Omental fat pad (tissue), 3 donors: ENCODE measurements at regions not wholly inside any gene's neighbourhood (a gene's known extent, or its start where the extent isn't known, plus 50 kb on each side); places are given as distances from the start of the nearest gene placed in this dataset.
A peak's percentile ranks its signal among the peaks of the same experiment; 100 is the strongest.

Source experiments
- ATAC-seq: fragments of 150-250 bp; one replicate; pipeline ENCODE4 v1.9.1; 2016; ENCODE audit warnings: mild to moderate bottlenecking, moderate library complexity; ENCODE audit not compliant: low FRiP score
- DNase-seq: peaks from one replicate; pipeline ENCODE4 v3.0.0-alpha.2; 2019; ENCODE audit warnings: low spot score
- TF ChIP-seq, protein P1 (sequence below), 3 donors: fragments of 450-650 bp; IDR thresholded peaks; one replicate each; pipeline ENCODE4 v1.5.1; 2016 to 2017; ENCODE audit warnings: antibody characterized with exemption in 3 of 3, mild to moderate bottlenecking in 3 of 3, moderate library complexity in 2 of 3

DNA sequence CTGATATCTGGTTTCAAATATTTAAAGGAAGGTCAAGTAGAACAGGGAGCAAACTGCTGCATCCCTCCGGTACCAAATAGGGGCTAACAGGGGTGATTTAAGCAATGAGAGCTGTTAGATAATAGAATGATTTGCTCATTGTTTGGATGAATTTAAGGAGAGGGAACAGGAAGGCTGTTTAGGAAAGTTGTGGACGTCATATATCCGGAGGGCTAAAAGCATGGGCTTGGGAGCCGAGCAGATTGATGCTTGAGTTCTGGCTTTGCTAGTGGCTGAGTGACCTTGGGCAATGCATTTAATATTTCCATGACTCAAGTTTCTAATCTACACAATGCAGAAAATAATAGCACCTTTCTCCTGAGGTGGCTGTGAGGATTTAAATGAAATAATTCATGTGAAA, 85.4 kb upstream of the RPS23 start:
- TF ChIP-seq, protein P1, sequence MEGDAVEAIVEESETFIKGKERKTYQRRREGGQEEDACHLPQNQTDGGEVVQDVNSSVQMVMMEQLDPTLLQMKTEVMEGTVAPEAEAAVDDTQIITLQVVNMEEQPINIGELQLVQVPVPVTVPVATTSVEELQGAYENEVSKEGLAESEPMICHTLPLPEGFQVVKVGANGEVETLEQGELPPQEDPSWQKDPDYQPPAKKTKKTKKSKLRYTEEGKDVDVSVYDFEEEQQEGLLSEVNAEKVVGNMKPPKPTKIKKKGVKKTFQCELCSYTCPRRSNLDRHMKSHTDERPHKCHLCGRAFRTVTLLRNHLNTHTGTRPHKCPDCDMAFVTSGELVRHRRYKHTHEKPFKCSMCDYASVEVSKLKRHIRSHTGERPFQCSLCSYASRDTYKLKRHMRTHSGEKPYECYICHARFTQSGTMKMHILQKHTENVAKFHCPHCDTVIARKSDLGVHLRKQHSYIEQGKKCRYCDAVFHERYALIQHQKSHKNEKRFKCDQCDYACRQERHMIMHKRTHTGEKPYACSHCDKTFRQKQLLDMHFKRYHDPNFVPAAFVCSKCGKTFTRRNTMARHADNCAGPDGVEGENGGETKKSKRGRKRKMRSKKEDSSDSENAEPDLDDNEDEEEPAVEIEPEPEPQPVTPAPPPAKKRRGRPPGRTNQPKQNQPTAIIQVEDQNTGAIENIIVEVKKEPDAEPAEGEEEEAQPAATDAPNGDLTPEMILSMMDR (IDR thresholded peaks at IDR 0.05) = no peak
- ATAC-seq (no peak), DNase-seq (no peak)

DNA sequence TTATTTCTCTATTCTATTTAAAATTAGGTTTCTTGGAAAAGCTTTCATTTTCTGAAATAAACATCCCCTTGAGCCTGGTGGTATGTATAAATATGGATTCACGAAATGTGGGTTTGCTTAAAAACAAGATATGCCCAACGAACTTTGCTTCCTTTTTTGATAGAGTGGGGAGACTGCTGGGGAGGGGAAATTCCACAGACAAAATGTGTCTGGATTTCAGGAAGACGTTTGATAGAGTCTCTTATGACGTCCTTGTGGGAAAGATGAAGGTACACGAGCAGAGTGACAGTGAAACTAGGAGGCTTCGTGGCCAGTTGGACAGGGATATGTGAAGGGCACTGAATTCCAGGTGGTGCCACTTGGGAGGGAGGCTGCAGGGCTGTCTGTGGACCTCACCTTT, 84.5 kb upstream of the RPS23 start:
- TF ChIP-seq, protein P1 (IDR thresholded peaks at IDR 0.05) = no peak
- ATAC-seq = no peak
- DNase-seq = no peak

DNA sequence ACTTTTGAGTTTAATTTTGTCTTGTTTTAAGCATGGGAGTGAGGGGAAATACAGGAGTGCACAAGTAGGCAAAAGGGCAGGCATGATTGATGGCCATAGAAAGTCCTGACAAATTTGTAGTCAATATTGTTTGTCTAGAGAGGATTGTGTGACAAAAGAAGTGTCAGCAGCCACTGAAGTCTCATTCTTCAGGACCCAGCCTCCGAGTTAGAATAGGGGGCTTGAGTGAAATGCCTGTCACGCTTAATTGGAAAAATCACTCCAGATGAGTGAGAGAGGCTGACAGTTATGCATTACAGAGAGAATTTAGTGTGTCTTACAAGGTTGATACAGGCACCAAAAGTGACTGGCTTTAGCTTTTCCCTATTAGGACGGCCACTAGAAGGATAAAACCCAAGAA, 81.9 kb upstream of the RPS23 start:
- DNase-seq (no peak), ATAC-seq (no peak)
- TF ChIP-seq, protein P1 (IDR thresholded peaks at IDR 0.05) = no peak

DNA sequence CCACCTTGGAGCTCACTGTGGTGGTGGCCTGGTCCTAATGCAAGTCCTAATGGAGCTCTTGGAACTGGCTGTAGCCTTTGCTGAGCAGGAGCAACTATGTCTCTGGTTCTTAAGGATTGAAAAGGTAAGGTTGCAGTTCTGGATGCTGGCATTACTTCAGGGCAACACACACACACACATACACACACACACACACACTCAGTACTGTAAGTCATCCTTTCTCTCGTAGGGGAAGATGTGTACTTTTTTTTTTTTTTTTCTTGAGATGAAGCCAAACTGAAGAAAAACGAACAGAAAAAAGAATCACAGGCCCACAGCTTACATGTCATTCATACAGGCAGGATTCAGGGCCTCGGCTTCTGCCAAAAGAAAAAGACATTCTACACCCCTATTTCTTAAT, 81.1 kb upstream of the RPS23 start:
- TF ChIP-seq, protein P1 (IDR thresholded peaks at IDR 0.05) = no peak
- DNase-seq = no peak
- ATAC-seq = no peak

DNA sequence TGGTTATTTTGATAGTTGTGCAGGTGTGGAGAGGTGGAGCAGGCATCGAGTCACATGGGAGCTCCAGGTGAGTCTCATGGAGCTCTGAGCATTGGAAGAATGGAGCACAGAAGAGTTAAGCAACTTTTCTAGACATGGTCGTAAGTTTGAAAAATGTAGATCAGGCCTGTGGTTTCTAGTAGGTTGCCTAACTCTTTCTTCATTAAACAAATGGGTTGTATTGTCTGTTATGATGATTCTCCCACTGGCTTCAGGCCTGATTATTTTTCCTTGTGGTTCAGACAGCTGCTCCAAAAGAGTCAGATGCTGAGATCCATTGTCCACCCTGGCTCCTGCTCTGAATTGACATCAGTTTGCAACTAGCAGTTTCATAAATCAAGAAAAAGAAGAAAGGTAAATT, 80.3 kb upstream of the RPS23 start:
- ATAC-seq = no peak
- TF ChIP-seq, protein P1 (IDR thresholded peaks at IDR 0.05) = no peak
- no peak for DNase-seq

DNA sequence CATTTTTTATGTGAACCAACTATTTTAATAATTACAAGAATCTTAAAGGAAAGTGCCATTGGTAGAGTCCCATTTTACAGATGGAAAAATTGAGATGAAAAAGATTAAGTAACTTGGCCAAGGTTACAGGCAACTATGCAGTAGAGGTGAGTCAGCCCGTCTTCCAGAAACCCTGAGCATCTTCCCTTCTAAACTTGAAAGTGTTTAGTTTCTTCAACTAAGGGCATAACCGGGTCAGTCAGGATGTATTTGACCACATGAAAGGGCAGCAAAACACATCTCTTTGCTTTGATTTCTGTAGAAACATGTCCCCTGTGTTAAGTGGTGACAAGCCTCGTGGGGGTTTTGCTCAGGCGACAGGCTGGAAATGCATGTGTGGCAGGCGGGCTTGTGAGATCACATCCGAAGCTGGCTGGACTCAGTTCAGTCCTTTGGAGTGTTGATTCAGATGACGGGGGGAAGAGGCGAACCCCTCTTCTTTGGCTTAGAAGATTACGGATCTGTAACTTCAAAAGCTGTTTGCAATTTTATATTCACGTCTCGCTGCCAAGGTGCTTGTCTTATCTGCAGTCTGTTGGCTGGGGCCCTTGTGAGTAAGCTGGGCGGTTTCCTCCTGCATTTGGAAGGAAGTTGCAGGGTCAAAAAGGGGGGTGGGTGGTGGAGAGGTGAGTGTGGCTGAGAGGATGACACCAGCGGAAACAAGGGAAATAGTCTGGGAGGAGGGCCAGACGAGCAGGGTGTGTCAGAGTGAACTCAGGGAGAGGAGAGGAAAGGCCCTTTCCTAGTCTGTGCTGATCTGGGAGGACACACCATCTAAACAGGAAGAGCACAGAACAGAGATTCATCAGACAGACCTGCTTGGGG, 78.9 kb upstream of the RPS23 start:
- ATAC-seq = peak; percentile 97
- TF ChIP-seq, protein P1 (IDR thresholded peaks at IDR 0.05) = no peak
- peak; percentile 51 for DNase-seq

DNA sequence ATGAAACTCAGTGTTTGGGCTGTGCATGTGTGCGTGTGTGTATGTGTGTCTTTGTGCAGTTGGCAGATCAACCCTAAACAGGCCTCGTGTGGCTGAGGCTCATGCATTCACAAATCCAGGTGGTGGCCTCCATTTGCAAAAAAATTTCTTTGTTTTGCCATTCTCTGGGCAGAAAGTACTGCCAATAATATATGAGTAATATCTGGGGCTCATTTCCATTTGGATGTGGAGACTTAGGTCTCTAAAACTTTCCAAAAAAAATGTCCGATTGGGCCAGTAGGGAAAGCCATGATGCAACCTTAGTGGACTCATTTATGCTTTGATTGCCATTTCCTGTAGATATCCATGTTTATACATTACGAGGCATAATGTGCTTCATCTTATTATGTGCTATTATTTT, 77.9 kb upstream of the RPS23 start:
- DNase-seq = no peak
- TF ChIP-seq, protein P1 (IDR thresholded peaks at IDR 0.05) = no peak
- no peak for ATAC-seq
